Panc1 (cell line): ENCODE measurements at regions not wholly inside any gene's neighbourhood (a gene's known extent, or its start where the extent isn't known, plus 50 kb on each side); places are given as distances from the start of the nearest gene placed in this dataset.

ENCODE experiments used
- TF ChIP-seq, protein P1 (sequence below): fragments of 450-650 bp; IDR thresholded peaks from 2 replicates; pipeline ENCODE4 v1.5.1; 2017; ENCODE audit warnings: mild to moderate bottlenecking
- TF ChIP-seq, protein P2 (sequence below), 2 experiments: IDR thresholded peaks; 2 replicates each; pipeline ENCODE4 v1.6.1; 2011 to 2012; ENCODE audit warnings: low read depth in 2 of 2, control low read depth in 1 of 2, low read length in 1 of 2, mild to moderate bottlenecking in 1 of 2, moderate library complexity in 1 of 2; ENCODE audit not compliant: insufficient read depth in 1 of 2

- TF ChIP-seq, protein P1, sequence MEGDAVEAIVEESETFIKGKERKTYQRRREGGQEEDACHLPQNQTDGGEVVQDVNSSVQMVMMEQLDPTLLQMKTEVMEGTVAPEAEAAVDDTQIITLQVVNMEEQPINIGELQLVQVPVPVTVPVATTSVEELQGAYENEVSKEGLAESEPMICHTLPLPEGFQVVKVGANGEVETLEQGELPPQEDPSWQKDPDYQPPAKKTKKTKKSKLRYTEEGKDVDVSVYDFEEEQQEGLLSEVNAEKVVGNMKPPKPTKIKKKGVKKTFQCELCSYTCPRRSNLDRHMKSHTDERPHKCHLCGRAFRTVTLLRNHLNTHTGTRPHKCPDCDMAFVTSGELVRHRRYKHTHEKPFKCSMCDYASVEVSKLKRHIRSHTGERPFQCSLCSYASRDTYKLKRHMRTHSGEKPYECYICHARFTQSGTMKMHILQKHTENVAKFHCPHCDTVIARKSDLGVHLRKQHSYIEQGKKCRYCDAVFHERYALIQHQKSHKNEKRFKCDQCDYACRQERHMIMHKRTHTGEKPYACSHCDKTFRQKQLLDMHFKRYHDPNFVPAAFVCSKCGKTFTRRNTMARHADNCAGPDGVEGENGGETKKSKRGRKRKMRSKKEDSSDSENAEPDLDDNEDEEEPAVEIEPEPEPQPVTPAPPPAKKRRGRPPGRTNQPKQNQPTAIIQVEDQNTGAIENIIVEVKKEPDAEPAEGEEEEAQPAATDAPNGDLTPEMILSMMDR = no peak; the same call in 1 of the 2 replicates
- TF ChIP-seq, protein P2, sequence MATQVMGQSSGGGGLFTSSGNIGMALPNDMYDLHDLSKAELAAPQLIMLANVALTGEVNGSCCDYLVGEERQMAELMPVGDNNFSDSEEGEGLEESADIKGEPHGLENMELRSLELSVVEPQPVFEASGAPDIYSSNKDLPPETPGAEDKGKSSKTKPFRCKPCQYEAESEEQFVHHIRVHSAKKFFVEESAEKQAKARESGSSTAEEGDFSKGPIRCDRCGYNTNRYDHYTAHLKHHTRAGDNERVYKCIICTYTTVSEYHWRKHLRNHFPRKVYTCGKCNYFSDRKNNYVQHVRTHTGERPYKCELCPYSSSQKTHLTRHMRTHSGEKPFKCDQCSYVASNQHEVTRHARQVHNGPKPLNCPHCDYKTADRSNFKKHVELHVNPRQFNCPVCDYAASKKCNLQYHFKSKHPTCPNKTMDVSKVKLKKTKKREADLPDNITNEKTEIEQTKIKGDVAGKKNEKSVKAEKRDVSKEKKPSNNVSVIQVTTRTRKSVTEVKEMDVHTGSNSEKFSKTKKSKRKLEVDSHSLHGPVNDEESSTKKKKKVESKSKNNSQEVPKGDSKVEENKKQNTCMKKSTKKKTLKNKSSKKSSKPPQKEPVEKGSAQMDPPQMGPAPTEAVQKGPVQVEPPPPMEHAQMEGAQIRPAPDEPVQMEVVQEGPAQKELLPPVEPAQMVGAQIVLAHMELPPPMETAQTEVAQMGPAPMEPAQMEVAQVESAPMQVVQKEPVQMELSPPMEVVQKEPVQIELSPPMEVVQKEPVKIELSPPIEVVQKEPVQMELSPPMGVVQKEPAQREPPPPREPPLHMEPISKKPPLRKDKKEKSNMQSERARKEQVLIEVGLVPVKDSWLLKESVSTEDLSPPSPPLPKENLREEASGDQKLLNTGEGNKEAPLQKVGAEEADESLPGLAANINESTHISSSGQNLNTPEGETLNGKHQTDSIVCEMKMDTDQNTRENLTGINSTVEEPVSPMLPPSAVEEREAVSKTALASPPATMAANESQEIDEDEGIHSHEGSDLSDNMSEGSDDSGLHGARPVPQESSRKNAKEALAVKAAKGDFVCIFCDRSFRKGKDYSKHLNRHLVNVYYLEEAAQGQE (IDR thresholded peaks at IDR 0.05; ENCODE audit: insufficient read depth in 1 of 2, low read depth in 2 of 2, low read length in 1 of 2) = no peak
Observed at GRCh38 chr3:4107430-4107829, 195.7 kb upstream of the SETMAR start.
